Neural cell (in vitro differentiated cells): ENCODE measurements at regions not wholly inside any gene's neighbourhood (a gene's known extent, or its start where the extent isn't known, plus 50 kb on each side); places are given as distances from the start of the nearest gene placed in this dataset.

Experiments used
- H2AFZ ChIP-seq: fragments of 200-600, 300-800 bp; sonication (generic), shearing (Covaris generic); 2 replicates; pipeline ENCODE4 v1.6.0; 2014; ENCODE audit warnings: low read depth, mild to moderate bottlenecking, antibody characterized with exemption, low read length, moderate library complexity
- H3F3A ChIP-seq: fragments of 200-600 bp; shearing (Covaris generic); 2 replicates; pipeline ENCODE4 v1.6.1; 2016; ENCODE audit warnings: mild to moderate bottlenecking, moderate library complexity, mixed read lengths, antibody characterized with exemption, low read length; ENCODE audit not compliant: insufficient read depth, poor library complexity, severe bottlenecking
- H3K27ac ChIP-seq: fragments of 200-600, 300-800 bp; sonication (generic), shearing (Covaris generic); 2 replicates; pipeline ENCODE4 v1.5.1; 2014; ENCODE audit warnings: mild to moderate bottlenecking, low read length, moderate library complexity
- H3K27me3 ChIP-seq: fragments of 300-800, 200-600 bp; sonication (generic), shearing (Covaris generic); 2 replicates; pipeline ENCODE4 v1.6.0; 2014; ENCODE audit warnings: mild to moderate bottlenecking, low read depth, low read length, moderate library complexity; ENCODE audit not compliant: insufficient read depth
- H3K36me3 ChIP-seq: fragments of 300-800, 200-600 bp; sonication (generic), shearing (Covaris generic); 2 replicates; pipeline ENCODE4 v1.5.1; 2014; ENCODE audit warnings: mild to moderate bottlenecking, antibody characterized with exemption, low read length, moderate library complexity; ENCODE audit not compliant: insufficient read depth
- H3K4me2 ChIP-seq: fragments of 300-800, 200-600 bp; sonication (generic), shearing (Covaris generic); 2 replicates; pipeline ENCODE4 v1.6.0; 2014; ENCODE audit warnings: mild to moderate bottlenecking, low read length
- H3K4me3 ChIP-seq: fragments of 300-800, 200-600 bp; sonication (generic), shearing (Covaris generic); 2 replicates; pipeline ENCODE4 v1.5.1; 2014; ENCODE audit warnings: mild to moderate bottlenecking, low read length, moderate library complexity
- H3K79me2 ChIP-seq: fragments of 200-600 bp; shearing (Covaris generic); replicated peaks from 2 replicates; pipeline ENCODE4 v1.6.0; 2014; ENCODE audit warnings: mild to moderate bottlenecking, low read length, moderate library complexity; ENCODE audit not compliant: insufficient read depth
- H3K9ac ChIP-seq: fragments of 300-800, 200-600 bp; sonication (generic), shearing (Covaris generic); 2 replicates; pipeline ENCODE4 v1.6.1; 2016; ENCODE audit warnings: mild to moderate bottlenecking, low read length, mixed read lengths
- H3K9me2 ChIP-seq: fragments of 200-600 bp; shearing (Covaris generic); 2 replicates; pipeline ENCODE4 v1.6.1; 2016; ENCODE audit warnings: mild to moderate bottlenecking, low read length, mixed read lengths; ENCODE audit not compliant: insufficient read depth
- H3K9me3 ChIP-seq: fragments of 200-600, 300-800 bp; sonication (generic), shearing (Covaris generic); 2 replicates; pipeline ENCODE4 v1.6.1; 2016; ENCODE audit warnings: mild to moderate bottlenecking, mixed run types, low read length, moderate library complexity, mixed read lengths
- H4K20me1 ChIP-seq: fragments of 200-600 bp; shearing (Covaris generic); 2 replicates; pipeline ENCODE4 v1.6.1; 2016; ENCODE audit warnings: mild to moderate bottlenecking, mixed run types; ENCODE audit not compliant: insufficient read depth
- CTCF ChIP-seq: fragments of 450-650 bp; IDR thresholded peaks from 2 replicates; pipeline ENCODE4 v1.5.1; 2014; ENCODE audit warnings: antibody characterized with exemption, mild to moderate bottlenecking, moderate library complexity; ENCODE audit not compliant: poor library complexity, severe bottlenecking
- EP300 ChIP-seq: fragments of 450-650 bp; conservative IDR thresholded peaks from 2 replicates; pipeline ENCODE4 v1.6.1; 2014; ENCODE audit warnings: antibody characterized with exemption, mild to moderate bottlenecking, moderate library complexity; ENCODE audit not compliant: poor library complexity, severe bottlenecking
- EZH2 ChIP-seq: fragments of 200-600, 300-800 bp; shearing (Covaris generic), sonication (generic); IDR thresholded peaks from 2 replicates; pipeline ENCODE4 v1.6.1; 2014; ENCODE audit warnings: antibody characterized with exemption, low read length, borderline replicate concordance, mild to moderate bottlenecking; ENCODE audit not compliant: insufficient read depth, poor library complexity, severe bottlenecking
- MXI1 ChIP-seq: fragments of 450-650 bp; conservative IDR thresholded peaks from 2 replicates; pipeline ENCODE4 v1.6.1; 2014; ENCODE audit warnings: antibody characterized with exemption, mild to moderate bottlenecking; ENCODE audit not compliant: poor library complexity, severe bottlenecking
- POLR2AphosphoS5 ChIP-seq: IDR thresholded peaks from 2 replicates; pipeline ENCODE4 v1.6.1; 2012
- RAD21 ChIP-seq: fragments of 450-650 bp; conservative IDR thresholded peaks from 2 replicates; pipeline ENCODE4 v1.6.1; 2014; ENCODE audit warnings: antibody characterized with exemption, mild to moderate bottlenecking, moderate library complexity
- REST ChIP-seq: IDR thresholded peaks from 2 replicates; pipeline ENCODE4 v1.6.1; 2012; ENCODE audit warnings: borderline replicate concordance
- SMC3 ChIP-seq: fragments of 450-650 bp; conservative IDR thresholded peaks from 2 replicates; pipeline ENCODE4 v1.6.1; 2014; ENCODE audit warnings: antibody characterized with exemption, mild to moderate bottlenecking, moderate library complexity; ENCODE audit not compliant: poor library complexity
- TAF1 ChIP-seq: IDR thresholded peaks from 2 replicates; pipeline ENCODE4 v1.6.1; 2012; ENCODE audit warnings: low read depth

- Histone ChIP-seq H3K36me3 (no peaks in the 10 kb centered on the region), H2AFZ (no peak overlapping the region), H3K9me3 (no peaks in the 10 kb centered on the region), H3K27me3 (no peaks in the 10 kb centered on the region), H3F3A (no peaks in the 10 kb centered on the region), H3K9ac (no peak overlapping the region), H3K4me2 (no peak overlapping the region), H3K79me2 (no peaks in the 10 kb centered on the region), H3K4me3 (no peak overlapping the region), H3K27ac (no peak overlapping the region), H3K9me2 (no peaks in the 10 kb centered on the region), H4K20me1 (no peaks in the 10 kb centered on the region)
- TF ChIP-seq POLR2AphosphoS5 (no peak), SMC3 (no peak)
Observed at GRCh38 chr7:22625251-22625650, 101.7 kb upstream of the IL6 start.

GRCh38 chr7:22624781-22625180 lies 102.2 kb upstream of the IL6 start:
- Histone ChIP-seq H3K27ac (no peak overlapping the region), H3K4me3 (no peak overlapping the region), H3F3A (no peaks in the 10 kb centered on the region), H3K9me2 (no peaks in the 10 kb centered on the region), H3K79me2 (no peaks in the 10 kb centered on the region), H3K36me3 (no peaks in the 10 kb centered on the region), H4K20me1 (no peaks in the 10 kb centered on the region), H3K27me3 (no peaks in the 10 kb centered on the region), H3K9ac (no peak overlapping the region), H3K9me3 (no peaks in the 10 kb centered on the region), H2AFZ (no peak overlapping the region), H3K4me2 (no peak overlapping the region)
- TF ChIP-seq REST (no peak), MXI1 (no peak), EZH2 (no peak), CTCF (no peak), RAD21 (no peak), POLR2AphosphoS5 (no peak), SMC3 (no peak), EP300 (no peak), TAF1 (no peak)

DNA sequence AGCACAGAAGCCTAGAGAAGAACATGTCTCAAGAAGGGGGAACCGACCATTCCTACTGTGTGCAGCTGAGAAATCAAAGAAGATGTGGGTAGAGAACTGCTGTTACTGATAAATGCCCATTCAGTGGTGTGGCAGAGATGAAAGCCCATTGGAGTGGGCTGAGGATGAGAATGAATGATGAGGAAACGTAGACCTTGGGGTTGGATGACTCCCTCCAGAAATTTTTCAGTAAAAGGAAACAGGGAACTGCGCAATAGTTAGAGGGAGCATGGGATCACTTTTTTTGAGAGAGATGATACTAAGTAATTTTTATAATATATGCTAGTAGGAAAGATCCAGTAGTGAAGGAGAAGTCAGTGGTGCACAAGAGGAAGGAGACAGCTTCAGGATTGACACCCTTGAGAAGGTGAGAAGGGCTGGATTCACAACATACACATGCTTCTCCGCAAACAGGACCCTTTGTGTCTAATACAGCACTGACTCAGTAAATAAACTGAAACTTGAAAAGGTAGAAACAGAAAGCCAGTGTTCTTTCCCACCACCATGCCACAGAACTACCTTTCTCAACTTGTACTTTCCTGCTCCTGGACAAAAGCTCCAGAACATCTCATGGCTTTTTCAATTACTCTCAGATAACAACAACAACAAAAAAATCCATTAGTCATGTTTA lies 104.7 kb upstream of the IL6 start:
- Histone ChIP-seq H3K27me3 (no peaks in the 10 kb centered on the region), H3K9me2 (no peaks in the 10 kb centered on the region), H3K79me2 (no peaks in the 10 kb centered on the region), H3K9me3 (peaks cover 5% of the 10 kb centered on the region), H2AFZ (no peak overlapping the region), H3K4me3 (no peak overlapping the region), H3F3A (no peaks in the 10 kb centered on the region), H3K27ac (no peak overlapping the region), H3K36me3 (no peaks in the 10 kb centered on the region), H3K4me2 (no peak overlapping the region), H4K20me1 (no peaks in the 10 kb centered on the region), H3K9ac (no peak overlapping the region)
- TF ChIP-seq CTCF (no peak), TAF1 (no peak), POLR2AphosphoS5 (no peak), SMC3 (no peak), EZH2 (no peak), REST (no peak), MXI1 (no peak), RAD21 (no peak), EP300 (no peak)
